PC-3 (cell line): ENCODE measurements at regions not wholly inside any gene's neighbourhood (a gene's known extent, or its start where the extent isn't known, plus 50 kb on each side); places are given as distances from the start of the nearest gene placed in this dataset.

ENCODE experiments used
- ATAC-seq: fragments of 200-7000 bp; cut with Tn5 transposase; 2 replicates; pipeline ENCODE4 v1.9.1; 2020; ENCODE audit warnings: mild to moderate bottlenecking, moderate library complexity
- BruUV-seq: library from RNA; stranded (reverse); fragments of 400-500 nt; replicated peaks from 2 replicates; lab custom pipeline; 2021; lab: Mats Ljungman, UMichigan
- CTCF ChIA-PET: fragments of 300-600 bp; sonication (Branson Sonifier 250); formaldehyde crosslinking; loops from one replicate; lab custom pipeline; 2022; ENCODE audit warnings: antibody characterized with exemption; lab: Charles Lee
- POLR2A ChIA-PET: fragments of 300-600 bp; sonication (Branson Sonifier 250); formaldehyde crosslinking; loops from one replicate; lab custom pipeline; 2022; ENCODE audit warnings: antibody characterized with exemption; ENCODE audit not compliant: unreplicated experiment; lab: Charles Lee
- DNase-seq: peaks from one replicate; pipeline ENCODE4 v3.0.0-alpha.2; 2015
- H2AFZ ChIP-seq: fragments of 300-600 bp; sonication (generic); 2 replicates; pipeline ENCODE4 v1.6.0; 2016; ENCODE audit warnings: antibody characterized with exemption, low read length
- H3F3A ChIP-seq: fragments of 300-600 bp; sonication (generic); one replicate; pipeline ENCODE4 v1.6.0; 2017; ENCODE audit warnings: antibody characterized with exemption, low read length, control low read depth, mild to moderate bottlenecking; ENCODE audit not compliant: unreplicated experiment
- H3K27ac ChIP-seq: fragments of 300-600 bp; sonication (generic); 2 replicates; pipeline ENCODE4 v1.5.1; 2016; ENCODE audit warnings: mild to moderate bottlenecking, low read length
- H3K27me3 ChIP-seq: fragments of 300-600 bp; sonication (generic); 2 replicates; pipeline ENCODE4 v1.6.1; 2016; ENCODE audit warnings: low read length, mixed read lengths
- H3K36me3 ChIP-seq: fragments of 300-600 bp; sonication (generic); 2 replicates; pipeline ENCODE4 v1.6.1; 2016; ENCODE audit warnings: low read depth, mixed run types, low read length, mixed read lengths
- H3K4me1 ChIP-seq: fragments of 300-600 bp; sonication (generic); 2 replicates; pipeline ENCODE4 v1.5.1; 2016; ENCODE audit warnings: low read length; ENCODE audit not compliant: insufficient read depth
- H3K4me2 ChIP-seq: fragments of 300-600 bp; sonication (generic); 2 replicates; pipeline ENCODE4 v1.6.0; 2016; ENCODE audit warnings: low read length
- H3K4me3 ChIP-seq: fragments of 300-600 bp; sonication (generic); 2 replicates; pipeline ENCODE4 v1.5.1; 2016; ENCODE audit warnings: mild to moderate bottlenecking, low read length, mixed read lengths
- H3K79me2 ChIP-seq: fragments of 300-600 bp; sonication (generic); 2 replicates; pipeline ENCODE4 v1.6.1; 2017; ENCODE audit warnings: low read length, mixed read lengths
- H3K9ac ChIP-seq: fragments of 300-600 bp; sonication (generic); 2 replicates; pipeline ENCODE4 v1.6.0; 2016; ENCODE audit warnings: mild to moderate bottlenecking, low read length
- H3K9me2 ChIP-seq: fragments of 300-600 bp; sonication (generic); replicated peaks from 2 replicates; pipeline ENCODE4 v1.6.1; 2016; ENCODE audit warnings: mixed run types, low read length, mixed read lengths
- H3K9me3 ChIP-seq: fragments of 300-600 bp; sonication (generic); 2 replicates; pipeline ENCODE4 v1.6.1; 2016; ENCODE audit warnings: low read length, mixed read lengths
- H4K20me1 ChIP-seq: fragments of 300-600 bp; sonication (generic); 2 replicates; pipeline ENCODE4 v1.6.1; 2016; ENCODE audit warnings: low read length, mixed read lengths
- EZH2 ChIP-seq: fragments of 300-600 bp; sonication (generic); IDR thresholded peaks from one replicate; pipeline ENCODE4 v1.6.1; 2017; ENCODE audit warnings: antibody characterized with exemption, mild to moderate bottlenecking, low read length; ENCODE audit not compliant: unreplicated experiment
- EZH2phosphoT487 ChIP-seq: fragments of 300-600 bp; sonication (generic); IDR thresholded peaks from 2 replicates; pipeline ENCODE4 v1.6.1; 2018; ENCODE audit warnings: mild to moderate bottlenecking, antibody characterized with exemption, low read length, borderline replicate concordance
- intact Hi-C: fragments of 100-400 bp; cut with micrococcal nuclease; formaldehyde crosslinking; loops from 2 replicates; pipeline ENCODE4 v1.9.0; 2023
- TF ChIP-seq, protein P1 (sequence below): fragments of 300-600 bp; sonication (generic); conservative IDR thresholded peaks from 2 replicates; pipeline ENCODE4 v1.5.1; 2017; ENCODE audit warnings: antibody characterized with exemption, low read depth, mild to moderate bottlenecking, low read length

DNA sequence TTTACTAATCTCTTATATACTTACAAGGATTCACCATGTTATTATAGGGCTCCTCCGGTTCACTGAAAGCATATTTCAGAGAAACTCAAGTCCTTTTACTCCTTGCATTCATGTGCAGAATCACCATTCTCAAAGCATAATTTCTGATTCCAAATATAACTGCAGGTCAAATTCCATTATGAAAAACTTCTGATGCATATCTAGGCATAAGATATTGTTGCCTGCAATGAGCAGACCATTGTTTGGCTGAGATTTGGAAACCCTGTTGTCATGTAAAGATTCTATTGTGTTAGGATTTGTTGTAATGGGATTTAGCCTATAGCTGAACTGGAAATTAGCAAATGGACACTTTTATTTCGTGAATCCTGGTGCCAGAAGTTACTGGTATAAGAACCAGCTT, 69.5 kb upstream of the PRICKLE2 start:
- Histone ChIP-seq H3K27ac (no peak overlapping the region), H3K4me2 (no peak overlapping the region), H3K27me3 (no peaks in the 10 kb centered on the region), H3K79me2 (no peaks in the 10 kb centered on the region), H3F3A (no peaks in the 10 kb centered on the region), H3K9ac (no peak overlapping the region), H3K4me3 (no peak overlapping the region), H4K20me1 (no peaks in the 10 kb centered on the region), H3K4me1 (peaks cover 17% of the 10 kb centered on the region), H3K36me3 (no peaks in the 10 kb centered on the region), H3K9me3 (no peaks in the 10 kb centered on the region), H2AFZ (no peak overlapping the region), H3K9me2 (no peaks in the 10 kb centered on the region)
- DNase-seq (no peak), ATAC-seq (no peak)
- TF ChIP-seq, protein P1, sequence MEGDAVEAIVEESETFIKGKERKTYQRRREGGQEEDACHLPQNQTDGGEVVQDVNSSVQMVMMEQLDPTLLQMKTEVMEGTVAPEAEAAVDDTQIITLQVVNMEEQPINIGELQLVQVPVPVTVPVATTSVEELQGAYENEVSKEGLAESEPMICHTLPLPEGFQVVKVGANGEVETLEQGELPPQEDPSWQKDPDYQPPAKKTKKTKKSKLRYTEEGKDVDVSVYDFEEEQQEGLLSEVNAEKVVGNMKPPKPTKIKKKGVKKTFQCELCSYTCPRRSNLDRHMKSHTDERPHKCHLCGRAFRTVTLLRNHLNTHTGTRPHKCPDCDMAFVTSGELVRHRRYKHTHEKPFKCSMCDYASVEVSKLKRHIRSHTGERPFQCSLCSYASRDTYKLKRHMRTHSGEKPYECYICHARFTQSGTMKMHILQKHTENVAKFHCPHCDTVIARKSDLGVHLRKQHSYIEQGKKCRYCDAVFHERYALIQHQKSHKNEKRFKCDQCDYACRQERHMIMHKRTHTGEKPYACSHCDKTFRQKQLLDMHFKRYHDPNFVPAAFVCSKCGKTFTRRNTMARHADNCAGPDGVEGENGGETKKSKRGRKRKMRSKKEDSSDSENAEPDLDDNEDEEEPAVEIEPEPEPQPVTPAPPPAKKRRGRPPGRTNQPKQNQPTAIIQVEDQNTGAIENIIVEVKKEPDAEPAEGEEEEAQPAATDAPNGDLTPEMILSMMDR, result no peak
- TF ChIP-seq EZH2 (no peak), EZH2phosphoT487 (no peak)
- ChIA-PET POLR2A (no interaction called here), CTCF (no interaction called here)
- intact Hi-C loops, result no loop called here
- no TSS peak for BruUV-seq

DNA sequence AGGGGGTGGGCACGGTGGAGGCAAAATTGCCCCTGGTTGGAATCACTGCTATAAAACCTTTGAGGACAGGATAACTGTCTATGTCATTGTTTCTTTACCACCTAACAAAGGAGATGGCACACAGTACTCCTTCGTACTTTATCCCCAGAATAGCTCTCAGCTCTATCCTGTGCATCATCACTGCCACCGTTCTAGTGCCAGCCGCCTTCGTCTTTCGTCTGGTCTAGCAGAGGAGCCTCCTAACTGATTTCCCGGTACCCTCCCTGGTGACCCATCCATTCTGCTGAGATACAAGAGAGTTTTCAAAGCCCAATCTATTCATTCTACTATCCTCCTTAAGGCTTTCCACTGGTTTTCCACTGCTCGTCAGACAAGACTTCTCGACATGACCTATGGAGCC, 67.9 kb upstream of the PRICKLE2 start:
- CTCF ChIA-PET, result no interaction called here
- intact Hi-C loops, result no loop called here

DNA sequence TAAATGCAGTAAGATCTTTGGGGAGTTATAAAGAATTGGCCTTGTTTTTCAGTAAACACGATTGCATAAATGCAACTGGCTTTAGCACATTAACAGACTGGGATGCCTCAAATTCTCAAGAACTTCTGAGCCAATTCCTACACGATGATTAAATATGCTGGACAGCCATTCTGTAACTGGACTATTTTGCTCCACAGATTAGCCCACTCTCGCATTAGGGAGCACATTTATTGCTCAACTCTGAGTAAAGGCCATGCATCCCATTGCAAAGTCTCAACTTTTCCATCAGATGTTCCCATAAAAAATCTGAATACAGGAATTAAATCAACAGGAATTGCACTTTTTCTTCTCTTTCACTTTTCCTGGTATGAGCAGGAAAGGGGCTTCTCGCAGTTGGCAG, 66.7 kb upstream of the PRICKLE2 start:
- no peaks in the 10 kb centered on the region for H3F3A ChIP-seq
- no peaks in the 10 kb centered on the region for H3K36me3 ChIP-seq
- no peaks in the 10 kb centered on the region for H3K27me3 ChIP-seq
- H3K4me3 ChIP-seq, result no peak overlapping the region
- no peak overlapping the region for H2AFZ ChIP-seq
- CTCF ChIA-PET, result no interaction called here
- peaks cover 17% of the 10 kb centered on the region for H3K4me1 ChIP-seq
- H4K20me1 ChIP-seq, result no peaks in the 10 kb centered on the region
- no peak for TF ChIP-seq EZH2phosphoT487
- TF ChIP-seq, protein P1, result no peak
- TF ChIP-seq EZH2, result no peak
- no peak overlapping the region for H3K9ac ChIP-seq
- no peaks in the 10 kb centered on the region for H3K79me2 ChIP-seq
- POLR2A ChIA-PET, result no interaction called here
- H3K27ac ChIP-seq, result peak overlapping the region; percentile 64
- intact Hi-C loops, result loop anchor here (2.0 kb wide), 1 partner anchor 25 kb away; no protein-coding TSS in a partner anchor
- H3K4me2 ChIP-seq, result peak overlapping the region; percentile 32; the same call in 1 of the 2 replicates
- no TSS peak for BruUV-seq
- no peaks in the 10 kb centered on the region for H3K9me2 ChIP-seq
- H3K9me3 ChIP-seq, result no peaks in the 10 kb centered on the region
- no peak for DNase-seq
- ATAC-seq, result no peak

More for the DNA sequence above, 67.9 kb upstream of the PRICKLE2 start:
- Histone ChIP-seq H3K27me3 (no peaks in the 10 kb centered on the region), H3K4me2 (no peak overlapping the region), H3K79me2 (no peaks in the 10 kb centered on the region), H3K36me3 (no peaks in the 10 kb centered on the region), H3K27ac (no peak overlapping the region), H3K4me1 (peaks cover 17% of the 10 kb centered on the region), H3F3A (no peaks in the 10 kb centered on the region), H2AFZ (no peak overlapping the region), H4K20me1 (no peaks in the 10 kb centered on the region), H3K9me3 (no peaks in the 10 kb centered on the region), H3K9me2 (no peaks in the 10 kb centered on the region), H3K9ac (no peak overlapping the region), H3K4me3 (no peak overlapping the region)
- DNase-seq, result no peak
- TF ChIP-seq EZH2 (no peak), EZH2phosphoT487 (no peak)
- TF ChIP-seq, protein P1, result no peak
- no TSS peak for BruUV-seq
- POLR2A ChIA-PET, result no interaction called here
- ATAC-seq, result no peak
